LNCaP clone FGC (cell line): ENCODE measurements at regions not wholly inside any gene's neighbourhood (a gene's known extent, or its start where the extent isn't known, plus 50 kb on each side); places are given as distances from the start of the nearest gene placed in this dataset.

Source experiments
- DNase-seq: peaks from one replicate; pipeline ENCODE4 v3.0.0-alpha.2; 2011; ENCODE audit warnings: low read depth
- H3K4me3 ChIP-seq: 2 replicates; pipeline ENCODE4 v1.5.1; 2011; ENCODE audit warnings: mild to moderate bottlenecking, low read depth, low read length, control low read depth
- TF ChIP-seq, protein P1 (sequence below): IDR thresholded peaks from 2 replicates; pipeline ENCODE4 v1.5.1; 2012; ENCODE audit warnings: mild to moderate bottlenecking; ENCODE audit not compliant: control insufficient read depth, insufficient read depth; ENCODE audit errors: extremely low read depth

DNA sequence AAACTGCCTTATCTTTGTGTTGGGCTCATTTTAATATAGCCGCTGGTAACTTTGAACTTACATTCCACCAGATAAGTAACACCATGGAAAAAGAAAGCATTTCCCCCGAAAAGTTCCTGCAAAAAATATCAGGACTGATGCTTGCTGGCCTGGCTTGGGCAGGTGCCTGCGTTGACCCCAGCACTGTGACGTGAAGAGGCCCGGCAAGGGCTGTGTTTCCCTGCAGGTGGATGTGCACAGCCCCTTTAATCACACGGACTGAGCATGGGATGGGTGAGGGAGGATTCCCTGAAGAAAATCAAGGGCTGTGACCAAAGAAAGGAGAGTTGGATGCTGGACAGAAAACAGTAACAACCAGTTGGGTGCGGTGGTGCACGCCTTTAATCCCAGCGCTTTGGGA lies 138.2 kb downstream of the NSG2 start:
- H3K4me3 ChIP-seq = no peak overlapping the region
- TF ChIP-seq, protein P1, sequence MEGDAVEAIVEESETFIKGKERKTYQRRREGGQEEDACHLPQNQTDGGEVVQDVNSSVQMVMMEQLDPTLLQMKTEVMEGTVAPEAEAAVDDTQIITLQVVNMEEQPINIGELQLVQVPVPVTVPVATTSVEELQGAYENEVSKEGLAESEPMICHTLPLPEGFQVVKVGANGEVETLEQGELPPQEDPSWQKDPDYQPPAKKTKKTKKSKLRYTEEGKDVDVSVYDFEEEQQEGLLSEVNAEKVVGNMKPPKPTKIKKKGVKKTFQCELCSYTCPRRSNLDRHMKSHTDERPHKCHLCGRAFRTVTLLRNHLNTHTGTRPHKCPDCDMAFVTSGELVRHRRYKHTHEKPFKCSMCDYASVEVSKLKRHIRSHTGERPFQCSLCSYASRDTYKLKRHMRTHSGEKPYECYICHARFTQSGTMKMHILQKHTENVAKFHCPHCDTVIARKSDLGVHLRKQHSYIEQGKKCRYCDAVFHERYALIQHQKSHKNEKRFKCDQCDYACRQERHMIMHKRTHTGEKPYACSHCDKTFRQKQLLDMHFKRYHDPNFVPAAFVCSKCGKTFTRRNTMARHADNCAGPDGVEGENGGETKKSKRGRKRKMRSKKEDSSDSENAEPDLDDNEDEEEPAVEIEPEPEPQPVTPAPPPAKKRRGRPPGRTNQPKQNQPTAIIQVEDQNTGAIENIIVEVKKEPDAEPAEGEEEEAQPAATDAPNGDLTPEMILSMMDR = no peak
- no peak for DNase-seq

DNA sequence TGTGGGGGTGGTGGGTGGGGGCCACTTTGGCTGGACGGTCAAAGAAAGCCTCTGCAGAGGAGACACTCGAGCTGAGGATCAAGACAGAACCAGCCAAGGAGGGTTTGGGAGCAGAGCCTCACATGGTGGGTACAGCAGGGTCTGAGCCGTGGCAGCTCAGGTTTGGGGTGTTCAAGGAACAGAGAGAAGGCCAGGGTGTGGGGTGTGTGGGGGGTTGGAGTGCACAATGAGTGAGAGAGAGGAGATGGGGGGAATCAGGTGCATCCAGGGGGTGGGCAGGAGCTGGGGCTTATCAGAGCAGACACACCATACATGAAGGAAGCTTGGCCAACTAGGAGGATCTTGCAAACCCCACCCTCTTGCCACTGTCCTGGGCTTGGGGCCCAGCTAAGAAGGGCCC lies 140.0 kb downstream of the NSG2 start:
- H3K4me3 ChIP-seq = no peak overlapping the region
- TF ChIP-seq, protein P1 = no peak
- DNase-seq = no peak

DNA sequence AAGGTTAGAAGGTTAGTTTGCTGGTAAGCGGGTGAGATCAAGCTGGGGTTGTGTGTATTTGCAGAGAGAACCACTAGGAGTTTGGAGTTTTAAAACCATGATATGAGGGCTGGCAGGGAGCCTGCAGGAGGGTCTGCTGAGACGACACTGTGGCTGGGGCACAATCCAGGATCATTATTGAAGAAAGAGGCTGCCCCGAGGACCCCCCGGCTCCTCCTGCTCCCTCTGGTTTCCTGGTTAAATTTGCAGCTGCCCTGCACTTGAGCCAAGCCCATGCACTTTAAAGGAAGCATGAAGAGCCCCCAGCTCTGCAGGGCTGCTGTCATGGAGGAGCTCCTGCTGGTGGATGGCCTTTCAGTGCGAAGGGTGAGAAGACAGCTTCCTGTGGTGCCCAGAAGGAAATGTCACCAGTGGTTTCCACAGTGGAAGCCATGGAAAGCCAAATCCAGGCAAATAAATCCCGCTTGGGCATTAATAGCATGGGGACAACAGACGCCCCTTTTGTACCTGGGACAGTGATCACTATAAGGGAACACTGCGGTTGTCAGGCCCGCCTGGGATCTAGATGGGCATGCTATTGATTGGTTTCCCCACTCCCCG lies 140.7 kb downstream of the NSG2 start:
- DNase-seq = no peak
- TF ChIP-seq, protein P1 = no peak

DNA sequence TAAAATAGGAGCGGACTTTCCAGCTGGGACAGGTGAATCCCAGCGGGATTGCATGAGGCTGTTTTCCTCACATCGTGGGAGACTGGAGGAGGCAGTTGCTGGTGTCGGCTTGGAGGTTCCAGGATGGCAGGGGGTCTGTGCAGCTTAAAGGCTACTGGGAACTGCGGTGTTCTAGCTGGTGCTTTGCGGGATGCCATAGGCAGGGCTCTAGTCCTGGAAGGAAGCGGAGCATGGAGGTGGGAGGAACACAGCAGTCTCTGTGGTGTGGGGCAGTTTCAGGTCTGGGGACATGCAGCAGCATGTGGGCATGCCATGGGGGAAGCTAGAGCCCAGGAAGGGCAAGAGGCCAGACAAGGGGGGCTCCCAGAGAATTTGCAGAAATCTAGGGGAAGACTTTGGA lies 141.5 kb downstream of the NSG2 start:
- TF ChIP-seq, protein P1 = no peak
- H3K4me3 ChIP-seq = no peak overlapping the region
- no peak for DNase-seq

More for the DNA sequence above, 140.7 kb downstream of the NSG2 start:
- H3K4me3 ChIP-seq = no peak overlapping the region

DNA sequence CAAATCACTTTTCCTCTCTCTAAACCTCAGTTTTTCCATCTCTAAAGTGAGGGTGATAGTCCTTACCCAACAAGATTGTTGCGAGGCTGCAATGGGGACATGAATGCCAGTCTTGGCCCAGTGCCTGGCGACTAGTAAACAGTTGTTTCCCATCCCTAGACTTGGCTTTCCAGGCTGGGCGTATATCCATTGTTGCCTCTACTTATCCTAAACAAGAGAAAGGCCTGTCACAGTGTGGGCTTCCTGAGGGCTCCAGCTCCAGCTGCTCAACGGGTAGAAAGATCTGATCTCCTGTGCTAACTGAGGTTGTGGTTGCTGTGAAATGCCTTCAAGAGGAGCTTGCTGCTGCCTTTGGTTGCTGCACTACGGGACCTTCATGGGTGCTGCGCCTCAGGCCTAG lies 142.0 kb downstream of the NSG2 start:
- H3K4me3 ChIP-seq = no peak overlapping the region
- DNase-seq = no peak
- TF ChIP-seq, protein P1 = no peak

DNA sequence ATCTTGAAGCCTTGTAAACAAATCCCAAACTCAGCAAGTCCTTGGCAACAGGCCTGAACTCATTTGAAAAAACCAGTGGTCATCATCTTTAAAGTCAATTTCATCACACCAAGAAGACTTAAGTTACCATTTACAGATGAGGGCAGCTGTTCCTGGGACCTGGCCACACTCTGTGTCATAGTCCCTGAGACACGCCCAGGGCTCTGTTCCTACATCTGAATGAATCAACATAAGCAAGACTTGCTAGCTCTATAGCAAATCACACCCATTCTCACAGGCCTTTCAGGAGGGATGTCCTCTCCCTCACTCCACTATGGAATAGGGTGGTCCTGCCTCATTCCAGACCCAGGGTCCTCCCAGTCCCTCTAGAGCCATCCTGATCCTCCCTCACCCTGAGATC lies 142.8 kb downstream of the NSG2 start:
- TF ChIP-seq, protein P1 = no peak
- no peak for DNase-seq
- H3K4me3 ChIP-seq = no peak overlapping the region
